Testis (tissue), 2 donors: ENCODE measurements at regions not wholly inside any gene's neighbourhood (a gene's known extent, or its start where the extent isn't known, plus 50 kb on each side); places are given as distances from the start of the nearest gene placed in this dataset.

ENCODE experiments used
- DNase-seq: peaks from one replicate; pipeline ENCODE4 v3.0.0-alpha.2; 2019
- H3K27ac ChIP-seq, 2 donors: fragments of 200-600 bp; sonication (generic); one replicate each; pipeline ENCODE4 v1.5.1; 2019
- H3K27me3 ChIP-seq: fragments of 200-600 bp; sonication (generic); one replicate; pipeline ENCODE4 v1.5.1; 2019
- H3K36me3 ChIP-seq: fragments of 200-600 bp; sonication (generic); one replicate; pipeline ENCODE4 v1.5.1; 2017; ENCODE audit warnings: low read depth; ENCODE audit errors: missing control alignments
- H3K4me1 ChIP-seq: fragments of 200-600 bp; sonication (generic); one replicate; pipeline ENCODE4 v1.5.1; 2019
- H3K4me3 ChIP-seq, 2 donors: fragments of 200-600 bp; sonication (generic); one replicate each; pipeline ENCODE4 v1.5.1; 2017 to 2019
- H3K9me3 ChIP-seq: fragments of 200-600 bp; sonication (generic); one replicate; pipeline ENCODE4 v1.5.1; 2017
- POLR2A ChIP-seq: fragments of 450-650 bp; IDR thresholded peaks from one replicate; pipeline ENCODE4 v1.6.1; 2017; ENCODE audit warnings: antibody characterized with exemption, mild to moderate bottlenecking, moderate library complexity
- WGBS, 2 donors: methylation state at CpG; one replicate each; pipeline ENCODE4 v1.1.5; 2018; 5-methylcytosine and 5-hydroxymethylcytosine counted together
- intact Hi-C: fragments of 100-400 bp; cut with DNase I; formaldehyde crosslinking; loops from one replicate; pipeline ENCODE4 v1.15.1; 2023; ENCODE audit warnings: low total_unique reads
- TF ChIP-seq, protein P1 (sequence below), 3 experiments: fragments of 450-650 bp in 2 of 3; fragments of 200-600 bp in 1 of 3; sonication (generic) in 1 of 3; IDR thresholded peaks; one replicate each; pipeline ENCODE4 v1.5.1; 2016 to 2019; ENCODE audit warnings: antibody characterized with exemption in 3 of 3, mild to moderate bottlenecking in 2 of 3, moderate library complexity in 1 of 3

DNA sequence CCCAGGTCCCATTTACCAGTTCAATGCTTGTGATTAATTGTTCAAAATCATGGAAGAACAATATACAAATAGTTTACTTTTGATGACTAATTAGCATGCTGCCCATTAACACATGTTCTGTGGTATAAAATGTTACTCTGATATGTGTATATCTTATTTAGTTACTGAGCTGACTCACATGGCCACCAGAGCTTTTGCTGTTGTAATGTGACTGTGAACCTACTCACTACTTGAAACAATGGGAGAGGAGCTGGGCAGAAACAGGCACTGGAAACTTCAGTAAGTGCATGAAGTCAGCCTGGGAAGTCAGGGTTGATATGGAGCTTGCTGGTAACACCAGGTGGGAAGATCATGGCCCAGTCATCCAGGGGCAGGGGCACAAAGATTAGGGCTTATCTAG is 72.7 kb upstream of the MAD2L1 start:
- TF ChIP-seq, protein P1, sequence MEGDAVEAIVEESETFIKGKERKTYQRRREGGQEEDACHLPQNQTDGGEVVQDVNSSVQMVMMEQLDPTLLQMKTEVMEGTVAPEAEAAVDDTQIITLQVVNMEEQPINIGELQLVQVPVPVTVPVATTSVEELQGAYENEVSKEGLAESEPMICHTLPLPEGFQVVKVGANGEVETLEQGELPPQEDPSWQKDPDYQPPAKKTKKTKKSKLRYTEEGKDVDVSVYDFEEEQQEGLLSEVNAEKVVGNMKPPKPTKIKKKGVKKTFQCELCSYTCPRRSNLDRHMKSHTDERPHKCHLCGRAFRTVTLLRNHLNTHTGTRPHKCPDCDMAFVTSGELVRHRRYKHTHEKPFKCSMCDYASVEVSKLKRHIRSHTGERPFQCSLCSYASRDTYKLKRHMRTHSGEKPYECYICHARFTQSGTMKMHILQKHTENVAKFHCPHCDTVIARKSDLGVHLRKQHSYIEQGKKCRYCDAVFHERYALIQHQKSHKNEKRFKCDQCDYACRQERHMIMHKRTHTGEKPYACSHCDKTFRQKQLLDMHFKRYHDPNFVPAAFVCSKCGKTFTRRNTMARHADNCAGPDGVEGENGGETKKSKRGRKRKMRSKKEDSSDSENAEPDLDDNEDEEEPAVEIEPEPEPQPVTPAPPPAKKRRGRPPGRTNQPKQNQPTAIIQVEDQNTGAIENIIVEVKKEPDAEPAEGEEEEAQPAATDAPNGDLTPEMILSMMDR (IDR thresholded peaks at IDR 0.05) = no peak
- TF ChIP-seq POLR2A = no peak
- H3K9me3 ChIP-seq = no peaks in the 10 kb centered on the region

GRCh38 chr4:120132935-120133334 is 66.3 kb upstream of the MAD2L1 start:
- TF ChIP-seq, protein P1 (IDR thresholded peaks at IDR 0.05) = no peak
- TF ChIP-seq POLR2A = no peak
- 43 to 46% methylated on average over 2 of the region's 2 CpGs for WGBS, 2 donors

More for the DNA sequence above, 72.7 kb upstream of the MAD2L1 start:
- H3K4me1 ChIP-seq = no peaks in the 10 kb centered on the region
- no peak overlapping the region for H3K4me3 ChIP-seq
- DNase-seq = no peak
- no peaks in the 10 kb centered on the region for H3K27me3 ChIP-seq
- no peak overlapping the region for H3K27ac ChIP-seq
- intact Hi-C loops = no loop called here
- no peaks in the 10 kb centered on the region for H3K36me3 ChIP-seq

GRCh38 chr4:120130786-120131185 is 64.1 kb upstream of the MAD2L1 start:
- 75 to 92% methylated on average over 2 of the region's 2 CpGs for WGBS, 2 donors
- no peak overlapping the region for H3K27ac ChIP-seq
- no peak for DNase-seq
- H3K36me3 ChIP-seq = no peaks in the 10 kb centered on the region
- H3K4me1 ChIP-seq = no peaks in the 10 kb centered on the region
- no peaks in the 10 kb centered on the region for H3K27me3 ChIP-seq
- H3K9me3 ChIP-seq = no peaks in the 10 kb centered on the region
- intact Hi-C loops = no loop called here
- TF ChIP-seq, protein P1 (IDR thresholded peaks at IDR 0.05) = no peak
- TF ChIP-seq POLR2A = no peak
- H3K4me3 ChIP-seq = no peak overlapping the region

More at GRCh38 chr4:120132935-120133334, 66.3 kb upstream of the MAD2L1 start:
- H3K9me3 ChIP-seq = no peaks in the 10 kb centered on the region
- H3K27ac ChIP-seq = no peak overlapping the region
- no peak overlapping the region for H3K4me3 ChIP-seq
- H3K4me1 ChIP-seq = no peaks in the 10 kb centered on the region
- H3K27me3 ChIP-seq = no peaks in the 10 kb centered on the region
- H3K36me3 ChIP-seq = no peaks in the 10 kb centered on the region
- no peak for DNase-seq
- intact Hi-C loops = no loop called here
